Natural killer cell (primary cell): ENCODE measurements at regions not wholly inside any gene's neighbourhood (a gene's known extent, or its start where the extent isn't known, plus 50 kb on each side); places are given as distances from the start of the nearest gene placed in this dataset.

Source experiments
- ATAC-seq, 3 donors: fragments of 150-1000 bp in 2 of 3; fragments of 200-7000 bp in 1 of 3; cut with Tn5 transposase; 1 replicate in 1 of 3; 2 replicates in 2 of 3; pipeline ENCODE4 v1.10.0; 2021; ENCODE audit warnings: mild to moderate bottlenecking in 2 of 3, moderate library complexity in 2 of 3
- DNase-seq, 2 donors: peaks; one replicate each; pipeline versions ENCODE4 v3.0.0 to v3.0.0-alpha.2; 2013 to 2021; ENCODE audit warnings: mixed read lengths in 1 of 2
- H3K27ac ChIP-seq: one replicate; pipeline ENCODE4 v1.5.1; 2013; ENCODE audit warnings: mild to moderate bottlenecking, low read length
- H3K27me3 ChIP-seq: one replicate; pipeline ENCODE4 v1.6.1; 2013; ENCODE audit warnings: low read length; ENCODE audit not compliant: control insufficient read depth, insufficient read depth
- H3K36me3 ChIP-seq: one replicate; pipeline ENCODE4 v1.6.1; 2013; ENCODE audit warnings: low read length; ENCODE audit not compliant: control insufficient read depth, insufficient read depth
- H3K4me1 ChIP-seq: one replicate; pipeline ENCODE4 v1.6.1; 2013; ENCODE audit warnings: low read length; ENCODE audit not compliant: control insufficient read depth, insufficient read depth
- H3K4me3 ChIP-seq: one replicate; pipeline ENCODE4 v1.5.1; 2013; ENCODE audit warnings: low read length
- H3K9me3 ChIP-seq: one replicate; pipeline ENCODE4 v1.6.1; 2013; ENCODE audit warnings: low read length; ENCODE audit not compliant: control insufficient read depth, insufficient read depth
- H3K27ac Mint-ChIP-seq, 2 donors: one replicate each; pipeline ENCODE4 v1.8.0; 2022; ENCODE audit warnings: mild to moderate bottlenecking in 2 of 2, mixed read lengths in 2 of 2, moderate library complexity in 1 of 2
- H3K27me3 Mint-ChIP-seq, 2 donors: one replicate each; pipeline ENCODE4 v1.8.0; 2022; ENCODE audit warnings: low read depth in 2 of 2, mixed read lengths in 2 of 2
- H3K36me3 Mint-ChIP-seq: one replicate; pipeline ENCODE4 v1.8.0; 2022; ENCODE audit warnings: mixed read lengths
- H3K4me1 Mint-ChIP-seq, 2 donors: one replicate each; pipeline ENCODE4 v1.8.0; 2022; ENCODE audit warnings: mixed read lengths in 2 of 2
- H3K4me3 Mint-ChIP-seq: one replicate; pipeline ENCODE4 v1.8.0; 2022; ENCODE audit warnings: mild to moderate bottlenecking, moderate library complexity, mixed read lengths
- H3K9me3 Mint-ChIP-seq, 2 donors: one replicate each; pipeline ENCODE4 v1.8.0; 2022; ENCODE audit warnings: mixed read lengths in 2 of 2
- CTCF ChIP-seq: fragments of 200-600 bp; IDR thresholded peaks from one replicate; pipeline ENCODE4 v1.8.0; 2022; ENCODE audit warnings: antibody characterized with exemption
- WGBS: methylation state at CpG from one replicate; pipeline ENCODE4 v1.1.7; 2013; ENCODE audit warnings: missing lambda C conversion rate; ENCODE audit not compliant: insufficient coverage; 5-methylcytosine and 5-hydroxymethylcytosine counted together
- intact Hi-C: fragments of 100-400 bp; cut with micrococcal nuclease; formaldehyde crosslinking; loops from one replicate; pipeline ENCODE4 v1.14.2; 2022

- Histone ChIP-seq H3K27me3 (no peaks in the 10 kb centered on the region), H3K9me3 (no peaks in the 10 kb centered on the region), H3K36me3 (no peaks in the 10 kb centered on the region), H3K27ac (no peak overlapping the region), H3K4me1 (no peaks in the 10 kb centered on the region), H3K4me3 (no peak overlapping the region)
- no peak for TF ChIP-seq CTCF
- no peak overlapping the region for H3K27ac Mint-ChIP-seq
- H3K27me3 Mint-ChIP-seq = peaks cover 0 to 6% of the 10 kb centered on the region in 2 donors
- ATAC-seq (no peak), DNase-seq (no peak)
- no peaks in the 10 kb centered on the region for H3K4me1 Mint-ChIP-seq
- WGBS = 64% methylated on average over 3 of the region's 3 CpGs
- intact Hi-C loops = no loop called here
- no peak overlapping the region for H3K4me3 Mint-ChIP-seq
- no peaks in the 10 kb centered on the region for H3K9me3 Mint-ChIP-seq
- no peaks in the 10 kb centered on the region for H3K36me3 Mint-ChIP-seq
Observed at GRCh38 chr16:73735018-73735417, 561.6 kb upstream of the PSMD7 start.

- H3K27me3 ChIP-seq = no peaks in the 10 kb centered on the region
- H3K36me3 Mint-ChIP-seq = no peaks in the 10 kb centered on the region
- WGBS = 90% methylated on average over 2 of the region's 2 CpGs
- no peaks in the 10 kb centered on the region for H3K9me3 ChIP-seq
- no peaks in the 10 kb centered on the region for H3K36me3 ChIP-seq
- DNase-seq (no peak), ATAC-seq (no peak)
- no peak overlapping the region for H3K27ac Mint-ChIP-seq
- no peaks in the 10 kb centered on the region for H3K9me3 Mint-ChIP-seq
- H3K27me3 Mint-ChIP-seq = no peaks in the 10 kb centered on the region
- TF ChIP-seq CTCF = no peak
- intact Hi-C loops = no loop called here
- H3K4me3 ChIP-seq = no peak overlapping the region
- H3K4me1 ChIP-seq = no peaks in the 10 kb centered on the region
- no peak overlapping the region for H3K27ac ChIP-seq
- no peak overlapping the region for H3K4me3 Mint-ChIP-seq
- H3K4me1 Mint-ChIP-seq = no peaks in the 10 kb centered on the region
Observed at GRCh38 chr16:73732681-73733080, 563.9 kb upstream of the PSMD7 start.

- no peak overlapping the region for H3K4me3 Mint-ChIP-seq
- H3K27ac Mint-ChIP-seq = no peak overlapping the region
- ATAC-seq = no peak
- intact Hi-C loops = no loop called here
- H3K27me3 ChIP-seq = no peaks in the 10 kb centered on the region
- H3K4me1 ChIP-seq = no peaks in the 10 kb centered on the region
- WGBS = 71% methylated on average over 1 of the region's 1 CpG
- no peaks in the 10 kb centered on the region for H3K9me3 Mint-ChIP-seq
- H3K4me1 Mint-ChIP-seq = no peaks in the 10 kb centered on the region
- no peaks in the 10 kb centered on the region for H3K27me3 Mint-ChIP-seq
- no peaks in the 10 kb centered on the region for H3K9me3 ChIP-seq
- H3K27ac ChIP-seq = no peak overlapping the region
- no peak for TF ChIP-seq CTCF
- H3K36me3 ChIP-seq = no peaks in the 10 kb centered on the region
- DNase-seq = no peak
- no peaks in the 10 kb centered on the region for H3K36me3 Mint-ChIP-seq
- no peak overlapping the region for H3K4me3 ChIP-seq
Observed at GRCh38 chr16:73732143-73732542, 564.5 kb upstream of the PSMD7 start.

GRCh38 chr16:73730481-73731090 lies 566.0 kb upstream of the PSMD7 start:
- no peaks in the 10 kb centered on the region for H3K9me3 ChIP-seq
- no peaks in the 10 kb centered on the region for H3K36me3 Mint-ChIP-seq
- DNase-seq (no peak), ATAC-seq (no peak)
- no peak for TF ChIP-seq CTCF
- H3K36me3 ChIP-seq = no peaks in the 10 kb centered on the region
- H3K4me3 Mint-ChIP-seq = no peak overlapping the region
- no peaks in the 10 kb centered on the region for H3K27me3 Mint-ChIP-seq
- H3K4me3 ChIP-seq = no peak overlapping the region
- no peak overlapping the region for H3K27ac ChIP-seq
- no peaks in the 10 kb centered on the region for H3K4me1 Mint-ChIP-seq
- no peak overlapping the region for H3K27ac Mint-ChIP-seq
- 88% methylated on average over 15 of the region's 15 CpGs for WGBS
- no peaks in the 10 kb centered on the region for H3K27me3 ChIP-seq
- intact Hi-C loops = no loop called here
- H3K4me1 ChIP-seq = no peaks in the 10 kb centered on the region
- no peaks in the 10 kb centered on the region for H3K9me3 Mint-ChIP-seq
